ENCODE measurements at regions not wholly inside any gene's neighbourhood (a gene's known extent, or its start where the extent isn't known, plus 50 kb on each side); places are given as distances from the start of the nearest gene placed in this dataset.

DNA sequence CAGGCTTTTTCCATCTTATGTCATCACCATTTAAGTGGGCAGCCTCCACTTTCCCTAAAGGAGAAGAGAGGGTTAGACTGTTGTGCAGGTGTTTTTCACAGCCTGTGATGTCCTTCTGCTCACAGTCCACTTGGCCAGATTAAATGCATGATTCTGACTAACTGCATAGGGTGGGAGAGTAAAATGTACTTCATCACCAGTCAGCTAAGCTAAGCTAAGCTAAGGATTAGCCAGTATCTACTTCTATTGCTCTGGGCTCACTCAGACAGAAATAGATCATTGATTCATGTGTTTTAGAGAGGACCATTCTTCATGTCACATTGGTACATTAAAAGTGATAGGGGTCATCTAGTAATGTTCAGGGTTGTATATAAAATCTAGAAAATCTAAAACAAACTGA lies 1013.1 kb downstream of the NTRK3 start:
- TF ChIP-seq, protein P1, sequence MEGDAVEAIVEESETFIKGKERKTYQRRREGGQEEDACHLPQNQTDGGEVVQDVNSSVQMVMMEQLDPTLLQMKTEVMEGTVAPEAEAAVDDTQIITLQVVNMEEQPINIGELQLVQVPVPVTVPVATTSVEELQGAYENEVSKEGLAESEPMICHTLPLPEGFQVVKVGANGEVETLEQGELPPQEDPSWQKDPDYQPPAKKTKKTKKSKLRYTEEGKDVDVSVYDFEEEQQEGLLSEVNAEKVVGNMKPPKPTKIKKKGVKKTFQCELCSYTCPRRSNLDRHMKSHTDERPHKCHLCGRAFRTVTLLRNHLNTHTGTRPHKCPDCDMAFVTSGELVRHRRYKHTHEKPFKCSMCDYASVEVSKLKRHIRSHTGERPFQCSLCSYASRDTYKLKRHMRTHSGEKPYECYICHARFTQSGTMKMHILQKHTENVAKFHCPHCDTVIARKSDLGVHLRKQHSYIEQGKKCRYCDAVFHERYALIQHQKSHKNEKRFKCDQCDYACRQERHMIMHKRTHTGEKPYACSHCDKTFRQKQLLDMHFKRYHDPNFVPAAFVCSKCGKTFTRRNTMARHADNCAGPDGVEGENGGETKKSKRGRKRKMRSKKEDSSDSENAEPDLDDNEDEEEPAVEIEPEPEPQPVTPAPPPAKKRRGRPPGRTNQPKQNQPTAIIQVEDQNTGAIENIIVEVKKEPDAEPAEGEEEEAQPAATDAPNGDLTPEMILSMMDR (conservative IDR thresholded peaks at IDR 0.05 in 1 of 2, IDR thresholded peaks at IDR 0.05 in 1 of 2; ENCODE audit: extremely low read depth in 1 of 2, insufficient read depth in 1 of 2, low read depth in 1 of 2, low read length in 2 of 2): no peak
- TF ChIP-seq EZH2 (IDR thresholded peaks at IDR 0.05; ENCODE audit: borderline replicate concordance, low read length): no peak

Measured in mammary epithelial cell (primary cell).